AG09319 (cell line): ENCODE measurements at regions not wholly inside any gene's neighbourhood (a gene's known extent, or its start where the extent isn't known, plus 50 kb on each side); places are given as distances from the start of the nearest gene placed in this dataset.

Source experiments
- DNase-seq: peaks from one replicate; pipeline ENCODE4 v3.0.0-alpha.2; 2010; ENCODE audit warnings: low read depth; ENCODE audit errors: extremely low read depth
- TF ChIP-seq, protein P1 (sequence below): IDR thresholded peaks from 2 replicates; pipeline ENCODE4 v1.5.1; 2011; ENCODE audit warnings: low read depth, mild to moderate bottlenecking, inconsistent platforms, low read length, moderate library complexity

DNA sequence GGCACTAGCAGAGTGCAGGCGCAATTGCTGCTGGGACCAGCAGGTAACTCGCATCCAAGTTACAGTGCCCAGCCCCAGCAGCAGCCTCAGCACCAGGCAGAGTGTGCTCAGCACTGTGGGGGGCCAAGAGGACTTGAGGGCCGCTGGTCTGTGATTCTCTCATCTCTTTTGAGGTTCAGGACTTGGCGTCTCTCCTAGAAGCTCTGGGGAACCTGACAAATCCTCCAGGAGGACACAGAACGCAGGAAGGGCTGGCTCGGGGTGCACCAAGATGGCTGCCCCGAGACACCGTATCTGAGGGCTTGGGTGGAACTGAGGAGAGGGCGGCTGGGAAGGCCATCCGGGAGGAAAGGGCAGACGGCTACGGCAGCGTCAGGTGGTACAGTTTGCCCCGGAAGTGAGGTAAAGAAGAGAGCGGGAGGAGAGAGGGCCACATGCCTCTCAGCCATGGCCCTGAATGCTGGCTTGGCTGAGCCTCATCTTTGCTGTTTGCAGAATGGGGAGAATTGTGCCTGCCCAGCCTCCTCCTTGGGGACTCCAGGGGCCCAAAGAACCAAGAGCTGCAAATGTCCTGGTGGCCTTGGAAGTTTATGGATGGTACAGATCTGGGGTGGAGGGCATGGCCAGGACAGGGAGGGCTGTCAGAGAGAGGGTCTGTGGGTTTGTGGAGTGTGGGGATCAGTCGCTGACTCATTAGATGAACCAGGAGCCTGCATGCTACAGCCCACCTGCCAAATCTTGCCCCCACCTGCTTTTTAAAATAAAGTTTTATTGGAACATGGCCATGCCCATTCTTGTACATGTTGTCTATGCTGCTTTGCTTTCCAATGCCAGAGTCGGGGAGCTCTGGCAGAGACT lies 78.0 kb downstream of the MYEOV start:
- DNase-seq = no peak
- TF ChIP-seq, protein P1, sequence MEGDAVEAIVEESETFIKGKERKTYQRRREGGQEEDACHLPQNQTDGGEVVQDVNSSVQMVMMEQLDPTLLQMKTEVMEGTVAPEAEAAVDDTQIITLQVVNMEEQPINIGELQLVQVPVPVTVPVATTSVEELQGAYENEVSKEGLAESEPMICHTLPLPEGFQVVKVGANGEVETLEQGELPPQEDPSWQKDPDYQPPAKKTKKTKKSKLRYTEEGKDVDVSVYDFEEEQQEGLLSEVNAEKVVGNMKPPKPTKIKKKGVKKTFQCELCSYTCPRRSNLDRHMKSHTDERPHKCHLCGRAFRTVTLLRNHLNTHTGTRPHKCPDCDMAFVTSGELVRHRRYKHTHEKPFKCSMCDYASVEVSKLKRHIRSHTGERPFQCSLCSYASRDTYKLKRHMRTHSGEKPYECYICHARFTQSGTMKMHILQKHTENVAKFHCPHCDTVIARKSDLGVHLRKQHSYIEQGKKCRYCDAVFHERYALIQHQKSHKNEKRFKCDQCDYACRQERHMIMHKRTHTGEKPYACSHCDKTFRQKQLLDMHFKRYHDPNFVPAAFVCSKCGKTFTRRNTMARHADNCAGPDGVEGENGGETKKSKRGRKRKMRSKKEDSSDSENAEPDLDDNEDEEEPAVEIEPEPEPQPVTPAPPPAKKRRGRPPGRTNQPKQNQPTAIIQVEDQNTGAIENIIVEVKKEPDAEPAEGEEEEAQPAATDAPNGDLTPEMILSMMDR = no peak

- TF ChIP-seq, protein P1 = no peak
- no peak for DNase-seq
Measured at GRCh38 chr11:69372589-69373250, 78.8 kb downstream of the MYEOV start.

DNA sequence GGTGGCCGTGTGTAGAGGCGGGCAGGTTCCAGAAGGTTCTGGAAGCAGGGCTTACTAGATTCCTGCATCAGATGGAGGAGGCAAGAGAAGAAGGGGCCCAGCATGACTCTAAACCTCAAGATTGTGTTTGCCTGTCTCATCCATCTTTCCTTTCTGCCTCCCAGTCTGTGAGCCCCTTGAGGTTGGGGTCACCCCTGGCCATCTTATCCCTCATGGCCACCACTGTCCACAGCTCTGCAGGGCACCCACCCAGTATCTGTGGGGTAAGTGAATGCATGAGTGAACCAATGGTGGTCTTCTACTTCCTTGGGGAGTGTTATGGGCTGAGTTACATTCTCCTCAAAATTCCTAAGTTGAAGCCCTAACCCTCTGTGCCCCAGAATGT lies 79.3 kb downstream of the MYEOV start:
- TF ChIP-seq, protein P1 = no peak
- no peak for DNase-seq

DNA sequence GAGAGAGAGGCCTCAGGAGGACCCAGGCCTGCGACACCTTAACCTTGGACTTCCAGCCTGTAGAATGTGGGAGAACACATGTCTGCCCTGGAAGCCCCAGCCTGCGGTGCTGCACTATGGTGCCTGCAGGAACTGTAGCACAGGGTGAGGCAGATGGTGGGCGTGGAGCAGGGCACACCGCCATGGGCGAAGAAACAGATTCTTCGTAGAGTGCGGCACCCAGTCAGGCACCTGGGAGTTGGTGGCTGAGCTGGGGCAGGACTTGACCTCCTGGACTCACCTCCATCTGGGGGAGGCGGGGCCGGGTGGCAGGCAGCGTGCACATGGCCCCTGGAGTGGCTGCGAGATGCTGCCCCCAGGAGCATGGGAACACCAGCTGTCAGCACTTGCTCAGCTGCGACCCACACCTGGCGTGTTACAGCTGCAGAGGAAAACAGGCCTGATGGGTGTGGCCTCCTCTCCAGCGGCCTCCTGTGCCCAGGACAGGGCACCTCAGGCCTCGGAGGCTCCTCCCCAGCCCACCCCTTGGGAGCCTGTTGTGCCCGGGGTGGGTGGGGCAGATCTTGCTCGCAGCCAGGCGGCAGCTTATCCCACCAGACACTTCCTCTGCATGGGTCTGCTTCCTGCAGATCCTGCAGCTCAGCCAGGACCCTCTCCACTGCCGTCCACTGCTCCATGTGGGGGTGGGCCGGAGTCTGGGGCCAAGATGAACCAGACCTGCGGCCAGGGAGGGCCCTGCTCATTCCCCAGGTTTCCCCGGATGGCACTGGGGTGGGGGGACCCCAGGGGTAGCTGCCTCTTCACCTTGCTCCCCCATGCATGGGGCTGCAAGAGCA lies 80.4 kb downstream of the MYEOV start:
- no peak for DNase-seq
- TF ChIP-seq, protein P1 = no peak

- DNase-seq = no peak
- TF ChIP-seq, protein P1 = no peak
Measured at GRCh38 chr11:69374946-69375310, 81.0 kb downstream of the MYEOV start.

GRCh38 chr11:69375316-69376154 lies 81.6 kb downstream of the MYEOV start:
- TF ChIP-seq, protein P1 = no peak
- no peak for DNase-seq
